ENCODE measurements at regions not wholly inside any gene's neighbourhood (a gene's known extent, or its start where the extent isn't known, plus 50 kb on each side); places are given as distances from the start of the nearest gene placed in this dataset.

DNA sequence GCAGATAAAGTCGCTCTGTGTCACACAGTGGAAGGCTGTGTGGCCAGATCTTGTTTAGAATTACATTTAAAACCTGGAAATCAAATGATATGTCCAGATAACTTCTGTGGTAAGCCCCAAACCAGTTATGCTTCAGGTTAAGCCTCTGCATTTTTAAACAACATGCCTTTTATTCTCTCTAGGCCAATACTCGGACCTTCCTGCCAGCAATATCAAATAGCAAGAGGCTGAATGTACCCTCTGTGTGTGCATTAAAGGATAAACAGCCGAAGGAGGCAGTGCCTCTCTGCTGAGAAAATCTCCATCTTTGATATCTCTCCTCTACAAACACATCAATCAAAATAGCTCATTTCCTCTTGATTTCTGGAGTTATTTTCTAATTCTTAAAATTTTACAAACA is 67.1 kb upstream of the TMEM260 start:
- no peak for FAIRE-seq

DNA sequence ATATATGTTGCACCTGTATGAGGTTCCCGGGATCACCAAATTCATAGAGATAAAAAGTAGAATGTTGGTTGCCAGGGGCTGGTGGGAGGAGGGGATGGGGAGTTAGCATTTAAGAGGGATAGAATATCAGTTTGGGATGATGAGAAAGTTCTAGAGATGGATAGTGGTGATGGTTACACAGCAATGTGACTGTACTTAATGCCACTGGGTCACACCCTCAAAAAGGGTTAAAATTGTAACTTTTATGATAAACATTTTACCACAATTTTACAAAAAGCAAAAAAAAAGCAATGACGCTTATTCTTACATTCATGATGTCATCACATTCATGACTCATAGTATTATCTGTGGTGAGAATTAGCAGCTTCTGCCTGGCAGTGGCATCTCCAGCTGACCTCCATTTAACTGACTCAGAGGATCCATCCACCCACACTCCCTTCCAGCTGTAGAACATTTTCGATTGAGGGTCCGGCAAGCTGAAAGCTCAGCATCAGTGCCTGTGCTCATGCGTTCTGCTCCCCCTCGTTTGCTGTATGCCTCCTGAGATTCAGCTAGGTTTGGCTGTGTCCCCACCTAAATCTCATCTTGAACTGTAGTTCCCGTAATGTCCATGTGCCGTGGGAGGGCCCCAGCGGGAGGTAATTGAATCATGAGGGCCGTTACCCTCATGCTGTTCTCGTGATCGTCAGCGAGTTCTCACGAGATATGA is 64.8 kb upstream of the TMEM260 start:
- no peak for FAIRE-seq

DNA sequence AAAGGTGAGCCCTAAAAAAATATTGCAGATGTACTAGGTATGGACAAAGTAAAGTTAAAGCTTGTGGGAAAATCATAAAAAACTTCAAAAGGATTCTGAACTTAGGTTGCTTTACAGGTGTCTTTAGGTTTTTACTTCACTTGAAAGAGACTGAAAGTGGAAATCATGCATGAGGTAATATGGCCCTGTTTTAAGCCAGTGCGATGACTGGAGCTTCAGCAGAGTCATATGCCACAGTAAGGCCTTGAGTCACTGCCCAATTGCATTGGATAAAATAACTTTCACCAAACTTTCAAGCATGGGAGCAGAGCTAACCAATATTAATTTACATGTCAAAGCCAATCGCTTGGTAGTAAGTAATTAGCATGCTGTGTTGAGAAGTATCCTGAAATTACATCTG is 63.9 kb upstream of the TMEM260 start:
- FAIRE-seq, result no peak

DNA sequence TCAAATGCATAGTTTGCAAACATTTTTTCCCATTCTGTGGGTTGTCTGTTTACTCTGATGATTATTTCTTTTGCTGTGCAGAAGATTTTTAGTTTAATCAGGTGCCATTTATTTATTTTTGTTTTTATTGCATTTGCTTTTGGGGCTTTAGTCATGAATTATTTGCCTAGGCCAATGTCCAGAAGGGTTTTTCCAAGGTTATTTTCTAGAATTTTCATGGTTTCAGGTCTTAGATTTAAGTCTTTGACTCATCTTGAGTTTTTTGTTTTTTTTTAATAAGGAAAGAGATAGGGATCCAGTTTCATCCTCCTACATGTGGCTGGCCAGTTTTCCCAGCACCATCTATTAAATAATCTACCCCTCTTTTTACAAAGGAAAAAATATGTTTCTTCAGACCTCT is 57.2 kb upstream of the TMEM260 start:
- FAIRE-seq, result no peak

DNA sequence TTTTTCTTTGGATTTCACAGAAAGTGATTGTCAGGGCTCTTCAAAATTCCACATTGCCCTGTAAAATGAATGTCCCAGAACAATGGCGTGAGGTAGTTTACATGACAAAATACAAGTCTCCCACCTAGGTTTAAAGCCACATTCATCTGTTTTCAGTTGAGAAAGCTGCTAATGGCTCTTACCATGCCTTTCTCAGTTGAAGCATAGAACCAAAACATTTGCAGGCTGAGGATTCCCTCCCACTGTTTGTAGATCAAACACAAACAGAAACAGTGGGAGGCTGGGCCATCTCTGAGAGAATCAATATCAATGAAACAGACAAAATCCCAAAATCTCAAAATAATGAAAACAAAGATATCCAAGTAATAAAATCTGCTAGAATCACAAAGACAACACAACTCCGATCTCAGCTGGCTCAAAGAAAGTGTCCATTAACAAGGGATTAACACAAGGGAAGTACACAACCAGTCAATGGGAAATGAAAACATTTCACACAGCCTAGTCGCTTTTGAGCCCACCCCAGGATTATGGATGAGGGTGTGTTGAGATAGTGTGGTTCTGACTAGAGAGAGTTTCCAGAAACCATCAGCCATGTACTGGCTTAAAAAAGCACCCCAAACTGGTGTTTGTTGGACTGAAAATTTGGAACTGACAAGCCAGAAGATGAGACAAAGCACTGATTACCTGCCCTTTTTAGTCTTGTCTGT is 54.5 kb upstream of the TMEM260 start:
- FAIRE-seq, result no peak

DNA sequence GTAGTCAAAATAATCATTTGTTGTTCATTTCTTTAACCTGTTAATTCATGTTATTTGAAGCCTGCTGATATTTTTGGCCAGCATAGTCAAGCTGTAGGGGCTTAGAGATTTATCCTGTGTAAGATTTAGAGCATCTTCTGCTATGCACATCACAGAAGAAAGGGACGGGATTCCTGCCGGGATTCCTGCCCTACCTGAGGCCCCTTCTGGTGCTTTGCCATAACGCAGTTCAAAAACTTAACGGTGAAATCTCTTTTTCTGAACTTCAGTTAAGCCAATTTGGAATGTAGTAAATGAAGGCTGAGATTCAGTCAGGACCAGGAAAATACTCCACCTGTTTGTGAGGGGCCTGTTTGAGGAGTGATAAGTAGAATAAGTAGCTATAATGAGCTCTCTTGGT is 50.7 kb upstream of the TMEM260 start:
- no peak for FAIRE-seq

All from G401.6 (cell line).